HCT116 (cell line): ENCODE measurements at regions not wholly inside any gene's neighbourhood (a gene's known extent, or its start where the extent isn't known, plus 50 kb on each side); places are given as distances from the start of the nearest gene placed in this dataset.

Experiments used
- CEBPB ChIP-seq: IDR thresholded peaks from 2 replicates; pipeline ENCODE4 v1.6.1; 2012; ENCODE audit warnings: low read depth
- EZH2 ChIP-seq: fragments of 200-600 bp; sonication (generic); IDR thresholded peaks from 2 replicates; pipeline ENCODE4 v1.6.1; 2017; ENCODE audit warnings: antibody characterized with exemption, mixed run types
- EZH2phosphoT487 ChIP-seq: fragments of 200-600 bp; IDR thresholded peaks from 2 replicates; pipeline ENCODE4 v1.6.1; 2018; ENCODE audit warnings: antibody characterized with exemption, borderline replicate concordance
- JUND ChIP-seq: IDR thresholded peaks from 2 replicates; pipeline ENCODE4 v1.6.1; 2012
- MAX ChIP-seq: IDR thresholded peaks from 2 replicates; pipeline ENCODE4 v1.6.1; 2012
- POLR2AphosphoS5 ChIP-seq: IDR thresholded peaks from 2 replicates; pipeline ENCODE4 v1.6.1; 2011; ENCODE audit warnings: mild to moderate bottlenecking, low read depth, low read length, moderate library complexity
- TCF7L2 ChIP-seq: IDR thresholded peaks from 2 replicates; pipeline ENCODE4 v1.7.0; 2011; ENCODE audit warnings: borderline replicate concordance, inconsistent platforms; ENCODE audit not compliant: insufficient read depth, insufficient read length; ENCODE audit errors: extremely low read depth
- TF ChIP-seq, protein P1 (sequence below), 3 experiments: fragments of 200-600 bp in 1 of 3; sonication (generic) in 1 of 3; IDR thresholded peaks in 2 of 3; conservative IDR thresholded peaks in 1 of 3; 2 replicates each; pipeline ENCODE4 v1.5.1; 2012 to 2017; ENCODE audit warnings: low read depth in 2 of 3, low read length in 2 of 3, antibody characterized with exemption in 1 of 3, borderline replicate concordance in 1 of 3, control low read depth in 1 of 3, mild to moderate bottlenecking in 1 of 3, mixed read lengths in 1 of 3, mixed run types in 1 of 3, moderate library complexity in 1 of 3; ENCODE audit not compliant: insufficient read depth in 1 of 3

- TF ChIP-seq, protein P1, sequence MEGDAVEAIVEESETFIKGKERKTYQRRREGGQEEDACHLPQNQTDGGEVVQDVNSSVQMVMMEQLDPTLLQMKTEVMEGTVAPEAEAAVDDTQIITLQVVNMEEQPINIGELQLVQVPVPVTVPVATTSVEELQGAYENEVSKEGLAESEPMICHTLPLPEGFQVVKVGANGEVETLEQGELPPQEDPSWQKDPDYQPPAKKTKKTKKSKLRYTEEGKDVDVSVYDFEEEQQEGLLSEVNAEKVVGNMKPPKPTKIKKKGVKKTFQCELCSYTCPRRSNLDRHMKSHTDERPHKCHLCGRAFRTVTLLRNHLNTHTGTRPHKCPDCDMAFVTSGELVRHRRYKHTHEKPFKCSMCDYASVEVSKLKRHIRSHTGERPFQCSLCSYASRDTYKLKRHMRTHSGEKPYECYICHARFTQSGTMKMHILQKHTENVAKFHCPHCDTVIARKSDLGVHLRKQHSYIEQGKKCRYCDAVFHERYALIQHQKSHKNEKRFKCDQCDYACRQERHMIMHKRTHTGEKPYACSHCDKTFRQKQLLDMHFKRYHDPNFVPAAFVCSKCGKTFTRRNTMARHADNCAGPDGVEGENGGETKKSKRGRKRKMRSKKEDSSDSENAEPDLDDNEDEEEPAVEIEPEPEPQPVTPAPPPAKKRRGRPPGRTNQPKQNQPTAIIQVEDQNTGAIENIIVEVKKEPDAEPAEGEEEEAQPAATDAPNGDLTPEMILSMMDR (IDR thresholded peaks at IDR 0.05 in 2 of 3, conservative IDR thresholded peaks at IDR 0.05 in 1 of 3; ENCODE audit: borderline replicate concordance in 1 of 3, insufficient read depth in 1 of 3, low read depth in 2 of 3, low read length in 2 of 3): no peak
- no peak for TF ChIP-seq MAX
- TF ChIP-seq EZH2phosphoT487: no peak
- no peak for TF ChIP-seq TCF7L2
- TF ChIP-seq POLR2AphosphoS5: no peak
- no peak for TF ChIP-seq EZH2
- no peak for TF ChIP-seq JUND
- no peak for TF ChIP-seq CEBPB
Measured at GRCh38 chr16:75945916-75946457, 219.7 kb upstream of the CPHXL start.
